ENCODE measurements at regions not wholly inside any gene's neighbourhood (a gene's known extent, or its start where the extent isn't known, plus 50 kb on each side); places are given as distances from the start of the nearest gene placed in this dataset.
"Not testable (repeated sequence)": the region's sequence is repeated elsewhere in the genome, so short reads cannot be mapped to it uniquely, and the experiment has no call there.

GRCh38 chr10:3954615-3955014 lies 169.6 kb upstream of the KLF6 start:
- Mint-ChIP-seq H3K27ac (no peak overlapping the region), H3K9me3 (peaks cover 7% of the 10 kb centered on the region), H3K4me1 (peaks cover 39% of the 10 kb centered on the region), H3K27me3 (ENCODE audit: low read depth) (no peaks in the 10 kb centered on the region), H3K36me3 (no peaks in the 10 kb centered on the region), H3K4me3 (no peak overlapping the region)
- DNase-seq (ENCODE audit: low spot score) (no peak), ATAC-seq (no peak)
- ChIA-PET POLR2A (interaction anchor here (0.6 kb wide), 2 partner anchors 9 to 61 kb away, joined by 3 to 6 read pairs; no protein-coding TSS in a partner anchor), CTCF (interaction anchor here (0.6 to 0.7 kb wide), 2 partner anchors 220 to 284 kb away, joined by 4 to 5 read pairs; no protein-coding TSS in a partner anchor)
- TF ChIP-seq ARID4B (CRISPR knock-in tag; IDR thresholded peaks at IDR 0.05; ENCODE audit: borderline replicate concordance) = no peak

GRCh38 chr10:3954007-3954406 lies 169.0 kb upstream of the KLF6 start:
- H3K9me3 Mint-ChIP-seq; H3K27me3 Mint-ChIP-seq (ENCODE audit: low read depth); DNase-seq (ENCODE audit: low spot score); ATAC-seq; CTCF ChIA-PET; H3K36me3 Mint-ChIP-seq; H3K4me3 Mint-ChIP-seq; POLR2A ChIA-PET; H3K27ac Mint-ChIP-seq: not testable (repeated sequence)
- peaks cover 37% of the 10 kb centered on the region for H3K4me1 Mint-ChIP-seq

DNA sequence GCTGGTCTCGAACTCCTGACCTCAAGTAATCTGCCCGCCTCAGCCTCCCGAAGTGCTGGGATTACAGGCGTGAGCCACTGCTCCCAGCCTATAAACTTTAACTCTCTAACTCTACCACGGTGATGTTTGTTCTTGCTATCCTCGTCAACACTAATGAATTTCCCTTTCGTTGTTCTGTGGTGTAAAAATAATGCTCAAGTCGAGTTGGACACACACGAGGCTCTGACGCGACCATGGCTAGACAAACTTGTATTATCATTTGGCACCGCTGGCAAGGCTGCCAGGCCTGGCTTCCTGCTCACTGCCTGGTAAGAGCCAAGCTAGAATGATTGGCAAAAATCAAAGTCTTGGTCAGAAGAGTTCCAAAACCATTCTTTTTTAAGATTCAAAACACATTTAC lies 167.0 kb upstream of the KLF6 start:
- DNase-seq (ENCODE audit: low spot score) (no peak), ATAC-seq (no peak)
- Mint-ChIP-seq H3K4me1 (peaks cover 37% of the 10 kb centered on the region), H3K36me3 (no peaks in the 10 kb centered on the region), H3K27ac (no peak overlapping the region), H3K4me3 (no peak overlapping the region), H3K27me3 (ENCODE audit: low read depth) (no peaks in the 10 kb centered on the region), H3K9me3 (peaks cover 7% of the 10 kb centered on the region)
- no peak for TF ChIP-seq FOXJ3 (CRISPR knock-in tag; IDR thresholded peaks at IDR 0.05; ENCODE audit: borderline replicate concordance)
- TF ChIP-seq CREB1 (CRISPR knock-in tag; IDR thresholded peaks at IDR 0.05) = no peak
- TF ChIP-seq ZNF532 (CRISPR knock-in tag; IDR thresholded peaks at IDR 0.05; ENCODE audit: borderline replicate concordance) = no peak
- no peak for TF ChIP-seq ZBTB21 (CRISPR knock-in tag; IDR thresholded peaks at IDR 0.05; ENCODE audit: borderline replicate concordance)
- no peak for TF ChIP-seq JAZF1 (CRISPR knock-in tag; IDR thresholded peaks at IDR 0.05)
- TF ChIP-seq ATF1 (CRISPR knock-in tag; IDR thresholded peaks at IDR 0.05) = no peak
- TF ChIP-seq ZNF671 (CRISPR knock-in tag; IDR thresholded peaks at IDR 0.05) = no peak
- TF ChIP-seq, protein P1, sequence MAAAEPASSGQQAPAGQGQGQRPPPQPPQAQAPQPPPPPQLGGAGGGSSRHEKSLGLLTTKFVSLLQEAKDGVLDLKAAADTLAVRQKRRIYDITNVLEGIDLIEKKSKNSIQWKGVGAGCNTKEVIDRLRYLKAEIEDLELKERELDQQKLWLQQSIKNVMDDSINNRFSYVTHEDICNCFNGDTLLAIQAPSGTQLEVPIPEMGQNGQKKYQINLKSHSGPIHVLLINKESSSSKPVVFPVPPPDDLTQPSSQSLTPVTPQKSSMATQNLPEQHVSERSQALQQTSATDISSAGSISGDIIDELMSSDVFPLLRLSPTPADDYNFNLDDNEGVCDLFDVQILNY (CRISPR knock-in tag; IDR thresholded peaks at IDR 0.05) = no peak
- ChIA-PET POLR2A (no interaction called here), CTCF (no interaction called here)

GRCh38 chr10:3950676-3951275 lies 165.8 kb upstream of the KLF6 start:
- Mint-ChIP-seq H3K27ac (no peak overlapping the region), H3K36me3 (no peaks in the 10 kb centered on the region), H3K9me3 (peaks cover 7% of the 10 kb centered on the region), H3K4me1 (peaks cover 37% of the 10 kb centered on the region), H3K4me3 (no peak overlapping the region), H3K27me3 (ENCODE audit: low read depth) (no peaks in the 10 kb centered on the region)
- no peak for ATAC-seq
- ChIA-PET POLR2A (no interaction called here), CTCF (no interaction called here)
- DNase-seq (ENCODE audit: low spot score) = no peak
- TF ChIP-seq CREB1 (CRISPR knock-in tag; IDR thresholded peaks at IDR 0.05) = no peak
- no peak for TF ChIP-seq ZBTB21 (CRISPR knock-in tag; IDR thresholded peaks at IDR 0.05; ENCODE audit: borderline replicate concordance)
- no peak for TF ChIP-seq GTF2I (CRISPR knock-in tag; conservative IDR thresholded peaks at IDR 0.05)
- TF ChIP-seq ELF4 (CRISPR knock-in tag; IDR thresholded peaks at IDR 0.05; ENCODE audit: low read depth) = no peak
- no peak for TF ChIP-seq ZNF219 (CRISPR knock-in tag; IDR thresholded peaks at IDR 0.05; ENCODE audit: borderline replicate concordance)
- no peak for TF ChIP-seq ESRRA (CRISPR knock-in tag; IDR thresholded peaks at IDR 0.05; ENCODE audit: borderline replicate concordance)
- TF ChIP-seq, protein P2, sequence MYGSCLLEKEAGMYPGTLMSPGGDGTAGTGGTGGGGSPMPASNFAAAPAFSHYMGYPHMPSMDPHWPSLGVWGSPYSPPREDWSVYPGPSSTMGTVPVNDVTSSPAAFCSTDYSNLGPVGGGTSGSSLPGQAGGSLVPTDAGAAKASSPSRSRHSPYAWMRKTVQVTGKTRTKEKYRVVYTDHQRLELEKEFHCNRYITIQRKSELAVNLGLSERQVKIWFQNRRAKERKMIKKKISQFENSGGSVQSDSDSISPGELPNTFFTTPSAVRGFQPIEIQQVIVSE (CRISPR knock-in tag; IDR thresholded peaks at IDR 0.05; ENCODE audit: borderline replicate concordance) = no peak
- no peak for TF ChIP-seq E2F4 (CRISPR knock-in tag; IDR thresholded peaks at IDR 0.05; ENCODE audit: borderline replicate concordance, low read depth)
- no peak for TF ChIP-seq SMAD4 (CRISPR knock-in tag; IDR thresholded peaks at IDR 0.05)
